NCI-H2196 (cell line): ENCODE measurements at regions not wholly inside any gene's neighbourhood (a gene's known extent, or its start where the extent isn't known, plus 50 kb on each side); places are given as distances from the start of the nearest gene placed in this dataset.

Source experiments
- DNase-seq: peaks from one replicate; lab custom pipeline; 2025; ENCODE audit not compliant: unreplicated experiment; lab: John Stamatoyannopoulos, UW

- no peak for DNase-seq
These were observed 56.4 kb upstream of the TLE3 start for GRCh38 chr15:70153921-70154717.

DNA sequence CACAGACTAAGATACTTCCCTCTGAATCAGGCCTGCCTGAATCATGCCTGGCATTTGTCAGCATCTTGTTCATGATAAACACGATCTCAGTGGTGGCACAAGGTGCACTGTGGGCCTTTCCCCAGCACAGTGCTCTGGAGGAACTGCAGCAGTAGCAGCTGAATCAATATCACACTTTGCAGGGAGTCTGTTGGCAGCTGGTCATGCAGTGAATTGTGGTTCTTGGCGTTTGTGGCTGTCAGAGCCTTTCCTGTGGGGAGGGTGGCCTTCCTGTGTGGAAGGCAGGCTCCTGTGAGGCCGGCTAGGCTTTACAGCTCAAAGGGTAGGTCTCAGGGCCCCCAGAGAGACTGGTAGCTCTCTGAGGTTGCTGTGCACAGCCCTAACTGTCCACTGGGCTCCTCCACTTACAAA, 54.4 kb upstream of the TLE3 start:
- peak; percentile 47 for DNase-seq

- DNase-seq = no peak
These were observed 53.7 kb upstream of the TLE3 start for GRCh38 chr15:70151462-70151861.

- DNase-seq = no peak
These were observed 53.3 kb upstream of the TLE3 start for GRCh38 chr15:70151003-70151402.

- DNase-seq = no peak
These were observed 52.7 kb upstream of the TLE3 start for GRCh38 chr15:70150405-70150747.

- no peak for DNase-seq
These were observed 52.1 kb upstream of the TLE3 start for GRCh38 chr15:70149667-70150404.

DNA sequence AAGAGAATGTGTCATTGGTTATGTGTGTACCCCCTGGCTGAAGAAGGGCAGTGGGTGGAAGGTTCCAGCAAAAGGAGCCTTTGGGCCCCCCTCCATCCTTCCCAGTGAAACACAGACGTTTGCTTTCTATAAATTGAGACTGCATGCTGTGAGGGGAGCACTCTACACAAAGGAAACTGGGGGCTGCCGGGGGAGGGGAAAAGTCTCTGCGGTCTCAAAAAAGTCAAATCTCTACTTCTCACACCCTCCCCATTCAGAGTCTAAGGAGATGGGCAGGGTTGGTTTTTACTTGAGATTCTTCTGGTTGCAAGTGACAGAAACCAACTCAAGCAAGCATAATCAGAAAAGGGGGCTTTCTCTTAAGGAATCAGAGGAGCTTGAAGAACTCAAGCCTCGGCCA, 50.1 kb upstream of the TLE3 start:
- no peak for DNase-seq
